ENCODE measurements at regions not wholly inside any gene's neighbourhood (a gene's known extent, or its start where the extent isn't known, plus 50 kb on each side); places are given as distances from the start of the nearest gene placed in this dataset.
"Not testable (repeated sequence)": the region's sequence is repeated elsewhere in the genome, so short reads cannot be mapped to it uniquely, and the experiment has no call there.

DNA sequence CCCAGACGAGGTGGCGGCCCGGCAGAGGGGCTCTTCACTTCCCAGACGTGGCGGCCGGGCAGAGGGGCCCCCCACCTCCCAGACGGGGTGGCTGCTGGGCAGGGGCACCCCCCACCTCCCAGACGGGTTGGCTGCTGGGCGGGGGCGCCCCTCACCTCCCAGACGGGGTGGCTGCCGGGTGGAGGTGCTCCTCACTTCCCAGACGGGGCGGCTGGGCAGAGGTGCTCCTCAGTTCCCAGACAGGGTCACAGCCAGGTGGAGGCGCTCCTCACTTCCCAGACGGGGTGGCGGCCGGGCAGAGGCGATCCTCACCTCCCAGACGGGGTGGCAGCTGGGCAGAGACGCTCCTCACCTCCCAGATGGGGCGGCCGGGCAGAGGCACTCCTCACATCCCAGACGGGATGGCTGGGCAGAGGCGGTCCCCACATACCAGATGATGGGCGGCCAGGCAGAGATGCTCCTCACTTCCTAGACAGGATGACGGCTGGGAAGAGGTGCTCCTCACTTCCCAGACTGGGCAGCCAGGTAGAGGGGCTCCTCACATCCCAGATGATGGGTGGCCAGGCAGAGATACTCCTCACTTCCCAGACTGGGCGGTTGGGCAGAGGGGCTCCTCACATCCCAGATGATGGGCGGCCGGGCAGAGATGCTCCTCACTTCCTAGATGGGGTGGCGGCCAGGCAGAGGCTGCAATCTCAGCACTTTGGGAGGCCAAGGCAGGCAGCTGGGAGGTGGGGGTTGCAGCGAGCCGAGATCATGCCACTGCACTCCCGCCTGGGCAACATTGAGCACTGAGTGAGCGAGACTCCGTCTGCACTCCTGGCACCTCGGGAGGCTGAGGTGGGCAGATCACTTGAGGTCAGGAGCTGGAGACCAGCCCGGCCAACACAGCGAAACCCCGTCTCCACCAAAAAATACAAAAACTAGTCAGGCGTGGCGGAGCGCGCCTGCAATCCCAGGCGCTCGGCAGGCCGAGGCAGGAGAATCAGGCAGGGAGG lies 391.6 kb upstream of the CYLC2 start:
- TF ChIP-seq EZH2phosphoT487 (conservative IDR thresholded peaks at IDR 0.05; ENCODE audit: low read length) = not testable (repeated sequence)
- TF ChIP-seq, protein P1, sequence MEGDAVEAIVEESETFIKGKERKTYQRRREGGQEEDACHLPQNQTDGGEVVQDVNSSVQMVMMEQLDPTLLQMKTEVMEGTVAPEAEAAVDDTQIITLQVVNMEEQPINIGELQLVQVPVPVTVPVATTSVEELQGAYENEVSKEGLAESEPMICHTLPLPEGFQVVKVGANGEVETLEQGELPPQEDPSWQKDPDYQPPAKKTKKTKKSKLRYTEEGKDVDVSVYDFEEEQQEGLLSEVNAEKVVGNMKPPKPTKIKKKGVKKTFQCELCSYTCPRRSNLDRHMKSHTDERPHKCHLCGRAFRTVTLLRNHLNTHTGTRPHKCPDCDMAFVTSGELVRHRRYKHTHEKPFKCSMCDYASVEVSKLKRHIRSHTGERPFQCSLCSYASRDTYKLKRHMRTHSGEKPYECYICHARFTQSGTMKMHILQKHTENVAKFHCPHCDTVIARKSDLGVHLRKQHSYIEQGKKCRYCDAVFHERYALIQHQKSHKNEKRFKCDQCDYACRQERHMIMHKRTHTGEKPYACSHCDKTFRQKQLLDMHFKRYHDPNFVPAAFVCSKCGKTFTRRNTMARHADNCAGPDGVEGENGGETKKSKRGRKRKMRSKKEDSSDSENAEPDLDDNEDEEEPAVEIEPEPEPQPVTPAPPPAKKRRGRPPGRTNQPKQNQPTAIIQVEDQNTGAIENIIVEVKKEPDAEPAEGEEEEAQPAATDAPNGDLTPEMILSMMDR (IDR thresholded peaks at IDR 0.05; ENCODE audit: insufficient read depth, low read length, poor library complexity, severe bottlenecking) = not testable (repeated sequence)
